Stimulated activated naive CD8-positive, alpha-beta T cell treated with anti-CD3 and anti-CD28 coated beads, Interleukin-15, Interleukin-2, amounts not matched to agents 100 ng/mL and 50 ng/mL, for 24 hours (primary cell): ENCODE measurements at regions not wholly inside any gene's neighbourhood (a gene's known extent, or its start where the extent isn't known, plus 50 kb on each side); places are given as distances from the start of the nearest gene placed in this dataset.

Experiments
- H3K27ac Mint-ChIP-seq: one replicate; pipeline ENCODE4 v1.8.0; 2021; ENCODE audit warnings: mild to moderate bottlenecking, mixed read lengths
- H3K27me3 Mint-ChIP-seq: one replicate; pipeline ENCODE4 v1.8.0; 2021; ENCODE audit warnings: mixed read lengths
- H3K36me3 Mint-ChIP-seq: one replicate; pipeline ENCODE4 v1.8.0; 2021; ENCODE audit warnings: low read depth, mixed read lengths
- H3K4me1 Mint-ChIP-seq: one replicate; pipeline ENCODE4 v1.8.0; 2021; ENCODE audit warnings: low read depth, mixed read lengths
- H3K4me3 Mint-ChIP-seq: one replicate; pipeline ENCODE4 v1.8.0; 2021; ENCODE audit warnings: mild to moderate bottlenecking, mixed read lengths
- H3K9me3 Mint-ChIP-seq: one replicate; pipeline ENCODE4 v1.8.0; 2021; ENCODE audit warnings: mixed read lengths

DNA sequence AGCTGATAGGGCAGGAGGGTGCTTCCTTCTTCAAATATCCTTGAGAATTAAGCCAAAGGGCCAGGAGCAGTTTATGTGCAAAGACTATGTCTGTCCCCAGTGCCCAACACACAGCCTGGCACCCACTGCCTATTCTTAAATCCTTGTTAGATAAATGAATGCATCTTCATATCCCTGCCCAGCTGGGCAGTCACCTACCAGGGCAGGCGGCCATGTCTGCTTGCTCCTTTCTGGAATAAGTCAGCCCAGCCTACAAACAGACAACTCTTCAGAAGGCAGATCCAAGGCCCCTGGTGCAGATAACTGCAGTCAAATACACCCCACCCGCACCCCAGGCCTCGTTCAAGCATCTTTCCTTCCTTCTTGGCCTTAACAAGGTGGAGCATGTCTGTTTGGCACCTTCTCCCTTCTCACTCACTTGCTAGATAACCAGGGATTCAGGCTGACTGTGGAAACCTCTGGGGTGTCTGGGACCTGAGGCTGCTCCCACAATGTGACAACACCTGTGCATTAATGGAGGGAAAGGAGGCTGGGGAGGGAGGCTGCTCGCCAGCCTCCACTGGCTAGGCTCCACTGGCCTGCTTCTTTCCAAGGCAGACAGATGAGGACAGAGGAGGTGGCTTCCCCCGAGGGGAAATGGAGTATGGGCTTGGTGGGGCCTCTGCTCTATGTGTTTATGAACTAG lies 59.9 kb upstream of the COL13A1 start:
- Mint-ChIP-seq H3K4me1 (peaks cover under 1% of the 10 kb centered on the region), H3K27me3 (peaks cover 28% of the 10 kb centered on the region), H3K27ac (no peak overlapping the region), H3K4me3 (no peak overlapping the region), H3K9me3 (no peaks in the 10 kb centered on the region), H3K36me3 (no peaks in the 10 kb centered on the region)

DNA sequence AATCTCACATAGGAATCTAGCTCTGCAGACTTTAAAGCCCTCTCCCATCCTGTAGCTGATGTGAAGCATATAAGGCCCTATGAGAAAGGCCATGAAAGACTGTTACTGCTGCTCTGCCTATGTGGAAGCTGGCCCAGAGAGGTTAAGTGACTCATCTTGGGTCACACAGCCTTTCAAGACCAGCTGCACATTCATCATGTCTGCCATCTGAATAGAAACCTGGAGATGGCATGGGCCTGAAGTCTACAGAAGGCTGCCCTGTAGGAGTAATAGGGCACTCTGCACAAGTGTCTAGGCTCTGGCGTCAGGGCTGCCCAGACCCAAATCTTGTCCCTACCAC lies 59.4 kb upstream of the COL13A1 start:
- Mint-ChIP-seq H3K4me1 (peaks cover 4% of the 10 kb centered on the region), H3K27ac (no peak overlapping the region), H3K27me3 (peaks cover 28% of the 10 kb centered on the region), H3K36me3 (no peaks in the 10 kb centered on the region), H3K9me3 (no peaks in the 10 kb centered on the region), H3K4me3 (no peak overlapping the region)

DNA sequence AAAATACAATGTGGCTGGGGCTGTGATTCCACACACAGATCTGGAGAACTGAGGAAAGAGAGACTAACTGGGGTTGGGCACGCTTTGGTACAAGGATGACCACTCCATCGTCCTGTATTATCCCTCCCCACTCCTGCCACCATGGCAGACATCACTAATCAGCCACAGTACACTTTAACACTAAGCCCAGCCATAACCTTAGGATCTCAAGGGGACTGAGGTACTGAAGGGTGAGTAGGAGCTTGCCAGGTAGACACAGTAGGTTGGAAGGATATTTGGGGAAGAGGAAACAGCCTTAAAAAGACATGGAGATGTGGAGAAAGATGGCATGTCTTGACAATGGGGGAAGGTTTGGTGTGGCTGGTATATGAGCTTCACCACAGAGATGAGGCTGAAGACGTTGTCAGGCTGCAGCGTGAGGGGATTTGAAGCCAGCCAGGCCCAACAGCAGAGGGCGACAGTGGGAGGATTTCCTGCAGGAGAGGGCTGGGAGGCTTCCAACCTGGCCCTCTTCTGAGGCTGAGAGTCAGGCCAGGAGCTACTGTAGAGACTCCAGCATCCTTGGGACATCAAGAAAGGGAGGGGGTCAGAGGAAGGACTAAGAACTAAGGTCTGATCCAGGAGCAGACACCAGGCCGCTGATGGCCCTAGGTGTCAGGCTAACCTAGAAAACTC lies 58.6 kb upstream of the COL13A1 start:
- peaks cover 28% of the 10 kb centered on the region for H3K27me3 Mint-ChIP-seq
- H3K4me1 Mint-ChIP-seq: peaks cover 4% of the 10 kb centered on the region
- H3K27ac Mint-ChIP-seq: no peak overlapping the region
- no peaks in the 10 kb centered on the region for H3K9me3 Mint-ChIP-seq
- H3K4me3 Mint-ChIP-seq: no peak overlapping the region
- no peaks in the 10 kb centered on the region for H3K36me3 Mint-ChIP-seq

DNA sequence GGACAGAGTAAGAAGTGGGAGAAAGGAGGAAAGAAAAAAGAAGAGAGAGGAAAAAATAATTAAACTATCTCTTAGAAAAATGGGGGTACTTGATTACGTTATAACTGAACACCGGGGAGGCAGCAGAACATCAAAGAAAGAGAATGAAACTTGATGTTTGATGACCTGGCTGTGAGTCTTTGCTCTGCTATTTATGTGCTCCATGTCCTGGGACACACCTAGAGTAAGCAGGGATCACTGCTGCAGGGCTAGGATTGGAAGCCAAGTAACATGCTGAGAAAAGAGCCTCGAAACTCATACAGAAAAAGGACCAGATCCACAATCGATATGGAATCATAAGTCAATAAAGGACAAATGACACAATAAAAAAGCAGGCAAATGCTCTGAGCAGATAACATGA lies 56.7 kb upstream of the COL13A1 start:
- H3K27me3 Mint-ChIP-seq: peaks cover 33% of the 10 kb centered on the region
- H3K27ac Mint-ChIP-seq: no peak overlapping the region
- no peaks in the 10 kb centered on the region for H3K9me3 Mint-ChIP-seq
- no peaks in the 10 kb centered on the region for H3K36me3 Mint-ChIP-seq
- peaks cover 4% of the 10 kb centered on the region for H3K4me1 Mint-ChIP-seq
- H3K4me3 Mint-ChIP-seq: no peak overlapping the region

DNA sequence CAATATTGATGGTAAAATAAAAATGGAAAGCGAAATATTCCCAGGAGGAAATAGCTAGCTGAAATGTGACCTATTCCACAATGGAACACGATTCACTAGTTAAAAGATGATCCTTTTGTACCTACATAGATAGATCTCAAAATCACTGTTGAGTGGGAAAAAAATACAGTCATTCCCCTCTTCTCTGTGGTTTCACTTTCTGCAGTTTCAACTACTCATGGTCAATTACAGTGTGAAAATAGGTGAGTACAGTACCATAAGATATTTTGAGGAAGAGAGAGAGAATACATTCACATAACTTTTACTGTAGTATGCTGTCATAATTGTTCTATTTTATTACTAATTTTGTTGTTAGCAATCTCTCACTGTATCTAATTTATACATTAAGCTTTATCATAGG lies 56.0 kb upstream of the COL13A1 start:
- Mint-ChIP-seq H3K4me1 (peaks cover 4% of the 10 kb centered on the region), H3K27me3 (peaks cover 36% of the 10 kb centered on the region)

DNA sequence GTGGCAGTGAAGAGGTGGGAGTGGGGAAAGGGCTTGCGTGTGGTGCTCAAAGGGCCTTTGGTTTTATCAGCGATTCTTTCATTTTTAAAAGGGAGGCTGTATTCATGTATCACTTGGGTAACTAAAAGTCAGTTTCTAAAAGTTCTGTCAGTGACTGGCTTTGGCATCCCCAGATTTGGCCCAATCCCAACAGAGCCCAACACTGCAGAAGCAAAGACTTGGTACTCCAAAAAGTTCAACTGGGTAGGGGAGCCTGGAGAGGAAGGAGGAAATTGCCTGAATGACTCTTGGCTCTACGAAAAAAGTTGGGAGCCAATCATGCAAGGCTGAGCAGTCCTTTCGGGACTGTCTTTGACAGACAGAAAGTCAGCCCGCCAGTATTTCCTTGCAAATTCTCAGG lies 54.5 kb upstream of the COL13A1 start:
- no peak overlapping the region for H3K27ac Mint-ChIP-seq
- H3K27me3 Mint-ChIP-seq: peaks cover 40% of the 10 kb centered on the region
- peaks cover 4% of the 10 kb centered on the region for H3K4me1 Mint-ChIP-seq
- no peaks in the 10 kb centered on the region for H3K9me3 Mint-ChIP-seq
- no peaks in the 10 kb centered on the region for H3K36me3 Mint-ChIP-seq
- H3K4me3 Mint-ChIP-seq: no peak overlapping the region

More for the DNA sequence above, 56.0 kb upstream of the COL13A1 start:
- no peak overlapping the region for H3K27ac Mint-ChIP-seq
- no peaks in the 10 kb centered on the region for H3K9me3 Mint-ChIP-seq
- no peaks in the 10 kb centered on the region for H3K36me3 Mint-ChIP-seq
- H3K4me3 Mint-ChIP-seq: no peak overlapping the region

DNA sequence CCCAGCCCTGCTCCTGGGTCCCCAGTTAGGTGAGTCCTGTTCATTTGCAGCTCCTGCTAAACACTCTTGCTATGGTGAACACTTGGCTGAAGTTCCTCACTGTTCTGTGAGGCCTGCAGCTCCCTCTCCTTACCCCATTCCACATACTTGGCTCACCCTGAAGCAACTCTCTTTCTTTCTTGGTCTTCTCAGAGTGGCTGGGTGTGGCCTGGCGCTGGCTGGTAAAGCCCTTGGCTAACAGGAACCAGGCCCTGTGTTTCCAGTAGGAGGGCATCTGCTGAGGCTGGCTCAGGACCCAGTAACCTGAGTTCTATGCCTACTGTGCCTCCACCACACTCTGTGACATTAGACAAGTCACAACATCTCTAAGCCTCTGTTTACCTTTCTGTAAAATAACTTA lies 53.1 kb upstream of the COL13A1 start:
- Mint-ChIP-seq H3K4me3 (no peak overlapping the region), H3K27me3 (peaks cover 37% of the 10 kb centered on the region), H3K9me3 (no peaks in the 10 kb centered on the region), H3K36me3 (no peaks in the 10 kb centered on the region), H3K4me1 (peaks cover 4% of the 10 kb centered on the region), H3K27ac (no peak overlapping the region)

DNA sequence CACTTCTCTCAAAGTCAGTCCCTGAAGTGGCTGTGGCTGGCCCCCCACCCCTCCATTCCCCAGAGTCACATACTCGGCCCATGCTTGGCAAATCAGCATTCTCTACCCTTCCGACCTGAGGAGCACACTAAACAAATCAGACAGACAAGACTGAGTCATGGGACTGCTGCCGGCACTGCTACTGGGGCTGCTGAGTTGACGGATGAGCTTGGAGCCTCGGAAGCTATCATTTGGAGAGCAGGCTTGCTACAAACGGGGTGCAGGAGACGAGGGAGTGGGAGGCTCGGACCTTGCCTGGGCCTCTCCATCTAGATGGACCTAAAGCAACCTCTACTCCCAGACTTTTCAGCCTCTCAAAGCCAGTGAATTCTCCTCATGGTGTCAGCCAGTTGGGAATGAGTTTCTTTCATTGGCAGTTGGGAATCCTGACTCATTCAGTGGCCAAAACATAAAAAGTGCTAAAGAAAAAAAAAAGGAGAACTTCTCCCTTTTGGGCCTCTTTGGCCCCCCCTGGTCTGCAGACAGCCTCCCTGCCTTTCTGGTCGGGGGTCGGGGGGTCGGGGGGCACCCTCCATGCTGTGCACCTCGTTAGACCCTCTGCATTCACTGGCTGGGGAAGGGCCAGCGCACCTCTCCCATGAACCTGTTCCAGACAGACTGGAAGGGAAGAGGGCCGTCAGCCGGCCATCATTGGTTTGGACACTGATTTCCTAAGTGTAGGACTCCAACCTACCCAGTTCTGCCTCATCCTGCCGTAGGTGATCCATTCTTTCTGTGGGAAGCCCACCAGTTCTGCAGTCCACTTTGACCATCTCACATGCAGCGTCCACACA lies 52.3 kb upstream of the COL13A1 start:
- no peaks in the 10 kb centered on the region for H3K9me3 Mint-ChIP-seq
- H3K4me1 Mint-ChIP-seq: peaks cover 4% of the 10 kb centered on the region
- no peak overlapping the region for H3K4me3 Mint-ChIP-seq
- H3K36me3 Mint-ChIP-seq: no peaks in the 10 kb centered on the region
- H3K27ac Mint-ChIP-seq: no peak overlapping the region
- peaks cover 31% of the 10 kb centered on the region for H3K27me3 Mint-ChIP-seq

DNA sequence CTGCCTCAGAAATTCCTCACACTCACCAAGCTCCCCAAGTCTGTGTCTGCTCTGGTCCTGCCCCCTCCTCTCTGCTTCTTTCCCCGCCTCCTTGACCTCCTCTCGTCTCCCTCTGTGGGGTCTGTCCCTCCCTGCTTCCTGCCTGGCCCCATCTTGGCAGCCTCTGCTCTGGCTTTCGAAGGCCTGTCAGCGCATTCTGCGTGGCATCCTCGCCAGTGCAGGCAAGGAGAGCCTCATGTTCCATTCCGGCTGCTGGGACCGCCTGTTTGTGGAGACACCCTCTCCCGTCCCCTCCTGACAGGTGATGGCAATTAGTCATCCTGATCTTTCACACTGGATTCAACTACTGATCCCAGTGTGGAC lies 51.7 kb upstream of the COL13A1 start:
- Mint-ChIP-seq H3K27me3 (peaks cover 25% of the 10 kb centered on the region), H3K4me3 (no peak overlapping the region), H3K4me1 (peaks cover 4% of the 10 kb centered on the region), H3K9me3 (no peaks in the 10 kb centered on the region), H3K27ac (no peak overlapping the region), H3K36me3 (no peaks in the 10 kb centered on the region)

DNA sequence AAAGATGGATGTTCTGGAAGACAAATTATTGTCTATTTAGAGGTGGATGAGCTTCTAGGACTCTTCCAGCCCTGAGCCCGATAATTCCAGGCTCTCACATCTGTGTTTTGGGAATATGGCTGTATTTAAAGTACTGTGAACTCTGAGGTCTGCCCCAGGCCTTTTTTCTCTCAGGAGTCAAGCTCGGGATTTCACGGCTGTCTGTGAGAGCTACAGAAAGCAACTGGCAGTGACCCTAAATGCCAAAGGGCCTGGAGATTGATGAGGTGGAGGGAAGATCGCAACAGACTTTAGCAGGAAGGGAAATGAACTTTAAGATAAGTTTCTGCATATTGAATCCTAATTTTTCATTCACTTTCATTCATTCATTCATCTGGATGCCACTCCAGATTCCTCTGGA lies 51.0 kb upstream of the COL13A1 start:
- H3K36me3 Mint-ChIP-seq: no peaks in the 10 kb centered on the region
- H3K27me3 Mint-ChIP-seq: peaks cover 22% of the 10 kb centered on the region
- H3K9me3 Mint-ChIP-seq: no peaks in the 10 kb centered on the region
- no peak overlapping the region for H3K4me3 Mint-ChIP-seq
- peaks cover 4% of the 10 kb centered on the region for H3K4me1 Mint-ChIP-seq
- H3K27ac Mint-ChIP-seq: no peak overlapping the region

DNA sequence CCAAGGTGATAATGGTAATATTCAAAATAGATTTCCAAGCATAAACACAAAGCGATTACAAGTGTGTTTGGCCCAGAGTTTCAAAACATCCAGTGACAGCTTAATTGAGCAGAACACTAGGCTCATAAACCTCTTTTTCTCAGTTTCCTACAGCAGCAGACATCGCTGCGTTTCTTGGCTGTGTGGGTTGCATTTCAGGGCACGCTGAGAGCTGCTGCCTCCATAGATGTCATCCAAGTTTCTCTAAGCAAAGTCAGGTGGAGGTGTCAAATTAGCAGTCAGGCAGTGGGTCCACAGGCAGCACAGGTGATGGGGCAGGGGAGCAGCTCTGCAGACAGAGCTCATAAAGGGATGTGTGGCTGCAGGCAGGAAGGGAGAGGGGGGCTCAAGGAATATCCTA lies 50.5 kb upstream of the COL13A1 start:
- Mint-ChIP-seq H3K9me3 (no peaks in the 10 kb centered on the region), H3K4me1 (peaks cover 4% of the 10 kb centered on the region), H3K36me3 (no peaks in the 10 kb centered on the region), H3K27me3 (peaks cover 19% of the 10 kb centered on the region), H3K4me3 (no peak overlapping the region), H3K27ac (no peak overlapping the region)
